ENCODE measurements at regions not wholly inside any gene's neighbourhood (a gene's known extent, or its start where the extent isn't known, plus 50 kb on each side); places are given as distances from the start of the nearest gene placed in this dataset.

DNA sequence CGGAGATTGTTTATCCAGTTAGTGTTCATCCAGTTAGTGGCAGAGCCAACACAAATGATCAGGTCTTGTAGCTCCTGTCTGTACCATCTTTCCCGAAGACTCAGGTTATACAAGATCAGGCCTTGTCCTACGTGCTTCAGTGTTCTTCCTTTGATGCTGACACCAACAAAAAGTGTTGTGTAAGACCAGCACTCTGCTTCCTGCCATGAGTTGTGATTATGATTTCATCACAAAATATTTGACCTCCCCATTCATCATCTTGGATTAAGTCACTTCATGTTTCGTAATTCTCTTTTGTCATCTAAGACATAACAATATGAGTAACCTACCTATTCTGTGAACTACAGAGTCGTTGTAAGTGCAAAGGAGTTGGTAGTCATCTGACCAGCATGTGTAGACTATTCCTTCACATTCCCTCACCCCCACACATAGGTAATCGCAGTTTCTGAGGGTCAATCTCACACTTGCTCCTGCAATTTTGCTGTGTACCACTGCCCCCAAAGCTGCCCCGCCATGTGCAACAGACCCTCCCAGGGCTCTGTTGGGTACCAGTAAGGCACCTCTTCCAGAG is 135.6 kb upstream of the SLC22A23 start:
- 0 out of 2 replicates have a peak overlapping the region, but pooled peaks have one; percentile 1 for H4K91ac ChIP-seq (ENCODE audit: insufficient read depth, low read depth, low read length)
- peaks cover 3% of the 10 kb centered on the region for H3K9me3 ChIP-seq (ENCODE audit: control insufficient read depth, insufficient read depth, low read length)
- no peaks in the 10 kb centered on the region for H4K20me1 ChIP-seq (ENCODE audit: insufficient read depth, low read length)
- no peak overlapping the region for H3K14ac ChIP-seq (replicated peaks; ENCODE audit: low read depth, low read length)
- no peak overlapping the region for H2AK5ac ChIP-seq (ENCODE audit: low read depth, low read length)
- intact Hi-C loops (cut with micrococcal nuclease), result no loop called here
- H2BK5ac ChIP-seq (ENCODE audit: low read depth, low read length, poor library complexity, severe bottlenecking), result peak overlapping the region; percentile 27
- peak overlapping the region in 1 of 2 experiments; percentile 26; a peak in 2 of 4 replicates for H4K8ac ChIP-seq (ENCODE audit: low read depth in 2 of 2, low read length in 2 of 2)
- H3K27ac ChIP-seq (ENCODE audit: insufficient read depth, low read length), result peak overlapping the region; percentile 6; the same call in 1 of the 2 replicates
- in situ Hi-C loops (cut with MboI; ENCODE audit: low sequenced_read_pairs), result no loop called here
- whole genome bisulfite sequencing, 2 experiments (ENCODE audit: extremely low coverage in 2 of 2, insufficient read length in 1 of 2), result 100% methylated on average over 1 of the region's 7 CpGs; no CpG with 5 or more reads in 1 of the 2 experiments
- H3K27me3 ChIP-seq (ENCODE audit: control insufficient read depth, insufficient read depth, low read length), result peaks cover 14% of the 10 kb centered on the region
- BruUV-seq (replicated peaks), result no TSS peak
- no peak overlapping the region for H3K4ac ChIP-seq (ENCODE audit: low read depth, low read length)
- no peak overlapping the region for H3K23ac ChIP-seq (ENCODE audit: low read depth, low read length)
- no peaks in the 10 kb centered on the region for H3K36me3 ChIP-seq (ENCODE audit: control insufficient read depth, insufficient read depth, low read length)
- H3K4me2 ChIP-seq (ENCODE audit: low read depth, low read length), result peak overlapping the region; percentile 15
- H4K5ac ChIP-seq (ENCODE audit: low read depth, low read length), result no peak overlapping the region
- peak; percentile 87 for ATAC-seq (ENCODE audit: low read depth)
- dilution Hi-C loops (cut with HindIII; ENCODE audit: low sequenced_read_pairs, unreplicated experiment), result no loop called here
- TF ChIP-seq RCOR1 (IDR thresholded peaks at IDR 0.05; ENCODE audit: insufficient replicate concordance, low read length) (no peak), BHLHE40 (IDR thresholded peaks at IDR 0.05; ENCODE audit: low read depth, low read length) (no peak; the same call in none of the 2 replicates), CEBPB (IDR thresholded peaks at IDR 0.05; ENCODE audit: low read depth, low read length) (peak; percentile 98), MAFK (IDR thresholded peaks at IDR 0.05; ENCODE audit: low read depth, low read length) (peak; percentile 78), FOS (IDR thresholded peaks at IDR 0.05; ENCODE audit: low read depth, low read length) (peak; percentile 51; the same call in 1 of the 2 replicates), POLR2A (IDR thresholded peaks at IDR 0.05; ENCODE audit: low read depth, low read length) (no peak), RFX5 (IDR thresholded peaks at IDR 0.05; ENCODE audit: low read depth, low read length) (peak; percentile 70), RAD21 (IDR thresholded peaks at IDR 0.05; ENCODE audit: low read length) (no peak), MXI1 (IDR thresholded peaks at IDR 0.05; ENCODE audit: borderline replicate concordance, low read depth, low read length) (no peak), MAZ (IDR thresholded peaks at IDR 0.05; ENCODE audit: borderline replicate concordance, low read depth, low read length) (peak; percentile 39; the same call in 1 of the 2 replicates)
- TF ChIP-seq, protein P1, sequence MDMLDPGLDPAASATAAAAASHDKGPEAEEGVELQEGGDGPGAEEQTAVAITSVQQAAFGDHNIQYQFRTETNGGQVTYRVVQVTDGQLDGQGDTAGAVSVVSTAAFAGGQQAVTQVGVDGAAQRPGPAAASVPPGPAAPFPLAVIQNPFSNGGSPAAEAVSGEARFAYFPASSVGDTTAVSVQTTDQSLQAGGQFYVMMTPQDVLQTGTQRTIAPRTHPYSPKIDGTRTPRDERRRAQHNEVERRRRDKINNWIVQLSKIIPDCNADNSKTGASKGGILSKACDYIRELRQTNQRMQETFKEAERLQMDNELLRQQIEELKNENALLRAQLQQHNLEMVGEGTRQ (IDR thresholded peaks at IDR 0.05; ENCODE audit: low read depth, low read length), result no peak
- TF ChIP-seq, protein P2, sequence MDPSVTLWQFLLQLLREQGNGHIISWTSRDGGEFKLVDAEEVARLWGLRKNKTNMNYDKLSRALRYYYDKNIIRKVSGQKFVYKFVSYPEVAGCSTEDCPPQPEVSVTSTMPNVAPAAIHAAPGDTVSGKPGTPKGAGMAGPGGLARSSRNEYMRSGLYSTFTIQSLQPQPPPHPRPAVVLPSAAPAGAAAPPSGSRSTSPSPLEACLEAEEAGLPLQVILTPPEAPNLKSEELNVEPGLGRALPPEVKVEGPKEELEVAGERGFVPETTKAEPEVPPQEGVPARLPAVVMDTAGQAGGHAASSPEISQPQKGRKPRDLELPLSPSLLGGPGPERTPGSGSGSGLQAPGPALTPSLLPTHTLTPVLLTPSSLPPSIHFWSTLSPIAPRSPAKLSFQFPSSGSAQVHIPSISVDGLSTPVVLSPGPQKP (IDR thresholded peaks at IDR 0.05; ENCODE audit: borderline replicate concordance, low read depth, low read length), result no peak
- H2BK20ac ChIP-seq (ENCODE audit: low read depth, low read length), result peak overlapping the region; percentile 5; the same call in 1 of the 2 replicates
- H3K4me1 ChIP-seq (ENCODE audit: control insufficient read depth, insufficient read depth, low read length), result peaks cover 4% of the 10 kb centered on the region; the same call in 1 of the 2 replicates
- peak overlapping the region; percentile 15; the same call in 1 of the 2 replicates for H2BK120ac ChIP-seq (ENCODE audit: low read depth, low read length)
- H3K9ac ChIP-seq (ENCODE audit: low read depth, low read length), result no peak overlapping the region
- POLR2A ChIA-PET (ENCODE audit: unreplicated experiment), result interaction anchor here (0.6 kb wide), 1 partner anchor 242 kb away, joined by 3 read pairs; no protein-coding TSS in a partner anchor
- H3K4me3 ChIP-seq (ENCODE audit: insufficient read depth, low read depth, low read length), result no peak overlapping the region
- peak overlapping the region; percentile 9 for H2AFZ ChIP-seq (replicated peaks; ENCODE audit: low read length, poor library complexity)
- CTCF ChIA-PET, result no interaction called here
- H2BK15ac ChIP-seq (ENCODE audit: low read depth, low read length), result no peak overlapping the region
- peaks cover 3% of the 10 kb centered on the region; the same call in 1 of the 2 replicates for H3K9me1 ChIP-seq (ENCODE audit: insufficient read depth, low read length)
- no peak overlapping the region for H3K56ac ChIP-seq (ENCODE audit: extremely low read depth, insufficient read depth, low read length)
- H3K18ac ChIP-seq (ENCODE audit: low read depth, low read length), result peak overlapping the region; percentile 40
- DNase-seq, result peak; percentile 93
- H2AK9ac ChIP-seq (replicated peaks; ENCODE audit: low read depth, low read length, poor library complexity), result no peak overlapping the region
- no peaks in the 10 kb centered on the region for H3K79me1 ChIP-seq (ENCODE audit: low read depth in 1 of 2, low read length in 2 of 2)
